ENCODE measurements at regions not wholly inside any gene's neighbourhood (a gene's known extent, or its start where the extent isn't known, plus 50 kb on each side); places are given as distances from the start of the nearest gene placed in this dataset.

GRCh38 chr9:136597141-136597885, 51.5 kb upstream of the NOTCH1 start:
- DNase-seq (ENCODE audit: low spot score) = no peak

DNA sequence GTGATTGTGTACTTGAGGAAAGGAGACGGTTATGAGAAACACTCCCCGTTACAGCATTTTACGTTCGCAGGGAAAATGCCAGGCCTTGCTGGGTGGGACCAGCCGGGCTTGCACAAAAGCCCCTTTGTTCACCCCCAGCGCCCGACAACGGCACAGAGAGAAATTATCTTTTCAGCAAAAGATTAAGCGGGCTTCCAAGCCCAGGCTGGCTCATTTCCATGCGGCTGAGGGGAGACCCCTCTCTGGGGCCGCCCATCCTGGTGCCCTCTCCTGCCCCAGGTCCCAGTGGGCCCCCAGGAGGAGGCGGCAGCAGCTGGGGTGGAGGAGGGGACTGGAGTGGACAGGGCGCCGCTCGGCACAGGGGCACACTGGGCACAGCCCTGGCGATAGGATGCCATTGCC, 50.8 kb upstream of the NOTCH1 start:
- DNase-seq (ENCODE audit: low spot score) = no peak

GRCh38 chr9:136596217-136596616, 50.4 kb upstream of the NOTCH1 start:
- DNase-seq (ENCODE audit: low spot score) = no peak

DNA sequence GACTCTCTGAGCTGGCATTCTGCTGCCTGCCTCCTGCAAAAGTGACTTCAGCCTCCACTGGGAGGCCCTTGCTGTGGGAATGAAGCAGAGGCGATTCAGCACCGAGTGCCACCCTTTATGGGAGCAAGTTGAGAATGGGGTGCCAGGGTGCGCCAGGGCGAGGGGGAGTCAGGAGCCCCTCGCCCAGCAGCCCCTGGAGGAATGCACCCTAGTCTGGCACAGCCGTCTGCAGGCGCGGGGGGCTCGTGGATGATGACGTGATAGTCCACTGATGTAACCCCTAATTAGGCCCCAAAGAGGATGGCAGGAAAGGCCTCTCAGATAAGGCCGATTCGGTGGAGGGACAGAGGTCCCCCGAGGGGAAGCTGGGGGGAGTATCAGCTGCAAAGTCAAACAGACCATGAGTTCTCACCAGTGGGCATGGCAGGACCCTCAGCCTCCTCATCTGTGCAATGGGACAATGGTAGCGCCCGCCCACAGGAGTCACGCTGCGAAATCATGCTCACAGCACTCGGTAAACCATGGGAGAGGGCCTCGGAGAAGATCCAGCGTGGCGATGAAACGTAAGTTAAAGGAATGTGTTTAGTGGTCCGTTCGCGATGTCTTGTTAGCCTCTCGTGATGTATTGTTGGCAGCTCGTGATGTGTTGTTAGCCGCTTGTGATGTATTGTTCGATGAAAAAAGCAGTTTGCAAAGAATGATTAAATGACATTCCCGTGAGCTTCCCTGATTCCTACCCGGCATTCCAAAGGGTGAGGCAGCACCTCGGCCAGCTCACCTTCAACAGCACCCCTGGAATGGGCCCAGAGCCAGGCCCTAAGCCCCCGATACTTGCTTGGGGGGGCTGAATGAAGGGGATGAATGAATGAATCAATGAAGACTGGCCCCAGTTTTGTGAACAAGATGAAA, 49.7 kb upstream of the NOTCH1 start:
- no peak for DNase-seq (ENCODE audit: low spot score)
